IMR-90 (cell line): ENCODE measurements at regions not wholly inside any gene's neighbourhood (a gene's known extent, or its start where the extent isn't known, plus 50 kb on each side); places are given as distances from the start of the nearest gene placed in this dataset.

Experiments used
- ATAC-seq: fragments of 200-7000 bp; cut with Tn5 transposase; 2 replicates; pipeline ENCODE4 v1.9.1; 2020; ENCODE audit warnings: low read depth, mild to moderate bottlenecking, moderate library complexity
- BruUV-seq: library from RNA; stranded (reverse); fragments of 400-500 nt; replicated peaks from 2 replicates; lab custom pipeline; 2021; lab: Mats Ljungman, UMichigan
- CTCF ChIA-PET: fragments of 300-600 bp; formaldehyde crosslinking; extraction: SDS; loops from one replicate; lab custom pipeline; 2021; ENCODE audit warnings: antibody characterized with exemption; lab: Yijun Ruan, JAX
- POLR2A ChIA-PET: fragments of 300-600 bp; sonication (Branson Sonifier 250); formaldehyde crosslinking; loops from one replicate; lab custom pipeline; 2022; ENCODE audit warnings: antibody characterized with exemption; ENCODE audit not compliant: unreplicated experiment; lab: Charles Lee
- DNase-seq: peaks from one replicate; pipeline ENCODE4 v3.0.0; 2013
- H2AFZ ChIP-seq: replicated peaks from 2 replicates; pipeline ENCODE3; 2013; ENCODE audit warnings: low read length, mild to moderate bottlenecking; ENCODE audit not compliant: poor library complexity
- H2AK5ac ChIP-seq: 2 replicates; pipeline ENCODE4 v1.6.1; 2013; ENCODE audit warnings: low read depth, low read length, inconsistent platforms
- H2AK9ac ChIP-seq: replicated peaks from 2 replicates; pipeline ENCODE3; 2013; ENCODE audit warnings: mild to moderate bottlenecking, low read depth, low read length, moderate library complexity; ENCODE audit not compliant: poor library complexity
- H2BK120ac ChIP-seq: 2 replicates; pipeline ENCODE4 v1.6.1; 2013; ENCODE audit warnings: low read depth, low read length, inconsistent platforms
- H2BK15ac ChIP-seq: 3 replicates; pipeline ENCODE4 v1.6.1; 2013; ENCODE audit warnings: low read depth, low read length, inconsistent platforms
- H2BK20ac ChIP-seq: 2 replicates; pipeline ENCODE4 v1.6.1; 2013; ENCODE audit warnings: low read depth, mild to moderate bottlenecking, inconsistent platforms, low read length, moderate library complexity
- H2BK5ac ChIP-seq: 2 replicates; pipeline ENCODE4 v1.6.1; 2013; ENCODE audit warnings: mild to moderate bottlenecking, low read depth, low read length, inconsistent platforms; ENCODE audit not compliant: poor library complexity, severe bottlenecking
- H3K14ac ChIP-seq: replicated peaks from 2 replicates; pipeline ENCODE4 v1.6.1; 2013; ENCODE audit warnings: low read depth, low read length, inconsistent platforms
- H3K18ac ChIP-seq: 2 replicates; pipeline ENCODE4 v1.6.1; 2013; ENCODE audit warnings: low read depth, low read length, control low read depth
- H3K23ac ChIP-seq: 2 replicates; pipeline ENCODE4 v1.6.1; 2013; ENCODE audit warnings: low read depth, low read length, inconsistent platforms
- H3K27ac ChIP-seq: 2 replicates; pipeline ENCODE4 v1.5.1; 2013; ENCODE audit warnings: mild to moderate bottlenecking, control low read depth, low read length; ENCODE audit not compliant: insufficient read depth
- H3K27me3 ChIP-seq: 2 replicates; pipeline ENCODE4 v1.6.1; 2013; ENCODE audit warnings: low read length; ENCODE audit not compliant: control insufficient read depth, insufficient read depth
- H3K36me3 ChIP-seq: 2 replicates; pipeline ENCODE4 v1.6.1; 2013; ENCODE audit warnings: low read length, mixed read lengths; ENCODE audit not compliant: control insufficient read depth, insufficient read depth
- H3K4ac ChIP-seq: 2 replicates; pipeline ENCODE4 v1.6.1; 2013; ENCODE audit warnings: low read depth, low read length, inconsistent platforms
- H3K4me1 ChIP-seq: 2 replicates; pipeline ENCODE4 v1.6.1; 2013; ENCODE audit warnings: low read length, mixed read lengths; ENCODE audit not compliant: control insufficient read depth, insufficient read depth
- H3K4me2 ChIP-seq: 2 replicates; pipeline ENCODE4 v1.6.1; 2013; ENCODE audit warnings: low read depth, mild to moderate bottlenecking, control low read depth, low read length, moderate library complexity
- H3K4me3 ChIP-seq: 2 replicates; pipeline ENCODE4 v1.5.1; 2013; ENCODE audit warnings: low read depth, mild to moderate bottlenecking, control low read depth, low read length, moderate library complexity; ENCODE audit not compliant: insufficient read depth
- H3K56ac ChIP-seq: 2 replicates; pipeline ENCODE4 v1.6.1; 2013; ENCODE audit warnings: low read length, inconsistent platforms; ENCODE audit not compliant: insufficient read depth; ENCODE audit errors: extremely low read depth
- H3K79me1 ChIP-seq, 2 experiments: 2 replicates each; pipeline ENCODE4 v1.6.1; 2013; ENCODE audit warnings: low read length in 2 of 2, inconsistent platforms in 1 of 2, low read depth in 1 of 2
- H3K9ac ChIP-seq: 2 replicates; pipeline ENCODE4 v1.6.1; 2013; ENCODE audit warnings: low read depth, low read length, control low read depth
- H3K9me1 ChIP-seq: 2 replicates; pipeline ENCODE4 v1.6.1; 2013; ENCODE audit warnings: low read length, inconsistent platforms; ENCODE audit not compliant: insufficient read depth
- H3K9me3 ChIP-seq: 2 replicates; pipeline ENCODE4 v1.6.1; 2013; ENCODE audit warnings: low read length; ENCODE audit not compliant: control insufficient read depth, insufficient read depth
- H4K20me1 ChIP-seq: 2 replicates; pipeline ENCODE4 v1.6.1; 2013; ENCODE audit warnings: low read length, inconsistent platforms; ENCODE audit not compliant: insufficient read depth
- H4K5ac ChIP-seq: 2 replicates; pipeline ENCODE4 v1.6.1; 2013; ENCODE audit warnings: mild to moderate bottlenecking, low read depth, low read length, control low read depth
- H4K8ac ChIP-seq, 2 experiments: 2 replicates each; pipeline ENCODE4 v1.6.1; 2013; ENCODE audit warnings: low read depth in 2 of 2, low read length in 2 of 2, control low read depth in 1 of 2, inconsistent platforms in 1 of 2
- H4K91ac ChIP-seq: 2 replicates; pipeline ENCODE4 v1.6.1; 2013; ENCODE audit warnings: low read depth, low read length, inconsistent platforms; ENCODE audit not compliant: insufficient read depth
- BHLHE40 ChIP-seq: fragments of 150-350 bp; IDR thresholded peaks from 2 replicates; pipeline ENCODE4 v1.6.1; 2016; ENCODE audit warnings: mild to moderate bottlenecking, low read depth, low read length
- CEBPB ChIP-seq: IDR thresholded peaks from 2 replicates; pipeline ENCODE4 v1.6.1; 2012; ENCODE audit warnings: low read depth, low read length, improper control_type of control experiment
- CHD1 ChIP-seq: IDR thresholded peaks from 2 replicates; pipeline ENCODE4 v1.6.1; 2012; ENCODE audit warnings: low read depth, low read length, improper control_type of control experiment
- CTCF ChIP-seq: conservative IDR thresholded peaks from 2 replicates; pipeline ENCODE4 v1.5.1; 2012; ENCODE audit warnings: mild to moderate bottlenecking, low read depth, low read length, improper control_type of control experiment
- FOS ChIP-seq: fragments of 150-350 bp; IDR thresholded peaks from 2 replicates; pipeline ENCODE4 v1.6.1; 2016; ENCODE audit warnings: low read depth, low read length
- MAFK ChIP-seq: IDR thresholded peaks from 2 replicates; pipeline ENCODE4 v1.6.1; 2012; ENCODE audit warnings: low read depth, low read length, improper control_type of control experiment
- MAZ ChIP-seq: IDR thresholded peaks from 2 replicates; pipeline ENCODE4 v1.6.1; 2012; ENCODE audit warnings: low read depth, mild to moderate bottlenecking, low read length, improper control_type of control experiment, moderate library complexity, borderline replicate concordance
- MXI1 ChIP-seq: IDR thresholded peaks from 2 replicates; pipeline ENCODE4 v1.6.1; 2012; ENCODE audit warnings: low read depth, mild to moderate bottlenecking, low read length, moderate library complexity, borderline replicate concordance
- NFE2L2 ChIP-seq: fragments of 150-350 bp; IDR thresholded peaks from 2 replicates; pipeline ENCODE4 v1.6.1; 2016; ENCODE audit warnings: low read depth, mild to moderate bottlenecking, low read length
- POLR2A ChIP-seq: IDR thresholded peaks from 2 replicates; pipeline ENCODE4 v1.6.1; 2012; ENCODE audit warnings: mild to moderate bottlenecking, low read depth, low read length
- RAD21 ChIP-seq: IDR thresholded peaks from 2 replicates; pipeline ENCODE4 v1.6.1; 2012; ENCODE audit warnings: low read length, improper control_type of control experiment
- RCOR1 ChIP-seq: IDR thresholded peaks from 2 replicates; pipeline ENCODE4 v1.6.1; 2012; ENCODE audit warnings: mild to moderate bottlenecking, low read length, improper control_type of control experiment; ENCODE audit not compliant: insufficient replicate concordance
- RFX5 ChIP-seq: IDR thresholded peaks from 2 replicates; pipeline ENCODE4 v1.8.0; 2012; ENCODE audit warnings: low read depth, mild to moderate bottlenecking, low read length, moderate library complexity
- SMC3 ChIP-seq: fragments of 150-350 bp; IDR thresholded peaks from 2 replicates; pipeline ENCODE4 v1.6.1; 2016; ENCODE audit warnings: low read depth, mild to moderate bottlenecking, antibody characterized with exemption, low read length, moderate library complexity
- WGBS, 2 experiments: methylation state at CpG; one replicate each; pipeline versions ENCODE4 v1.1.5 to v1.1.7; 2013; ENCODE audit warnings: missing lambda C conversion rate in 2 of 2; ENCODE audit not compliant: insufficient read length in 1 of 2; ENCODE audit errors: extremely low coverage in 2 of 2; 5-methylcytosine and 5-hydroxymethylcytosine counted together
- dilution Hi-C: fragments of 300-500 bp; cut with HindIII; formaldehyde crosslinking; loops from one replicate; pipeline ENCODE4 v1.14.3; 2018; ENCODE audit warnings: low sequenced_read_pairs; ENCODE audit not compliant: unreplicated experiment
- in situ Hi-C: fragments of 300-500 bp; cut with MboI; formaldehyde crosslinking; loops from 3 replicates; pipeline ENCODE4 v1.14.3; 2019; ENCODE audit warnings: low sequenced_read_pairs, inconsistent platforms, mixed read lengths
- intact Hi-C: fragments of 100-400 bp; cut with micrococcal nuclease; formaldehyde crosslinking; loops from 2 replicates; pipeline ENCODE4 v1.10.0; 2022
- TF ChIP-seq, protein P1 (sequence below): fragments of 150-350 bp; IDR thresholded peaks from 2 replicates; pipeline ENCODE4 v1.6.1; 2017; ENCODE audit warnings: mild to moderate bottlenecking, antibody characterized with exemption, low read length, low read depth
- TF ChIP-seq, protein P2 (sequence below): fragments of 150-350 bp; IDR thresholded peaks from 2 replicates; pipeline ENCODE4 v1.6.1; 2016; ENCODE audit warnings: low read depth, mild to moderate bottlenecking, low read length, moderate library complexity, borderline replicate concordance

DNA sequence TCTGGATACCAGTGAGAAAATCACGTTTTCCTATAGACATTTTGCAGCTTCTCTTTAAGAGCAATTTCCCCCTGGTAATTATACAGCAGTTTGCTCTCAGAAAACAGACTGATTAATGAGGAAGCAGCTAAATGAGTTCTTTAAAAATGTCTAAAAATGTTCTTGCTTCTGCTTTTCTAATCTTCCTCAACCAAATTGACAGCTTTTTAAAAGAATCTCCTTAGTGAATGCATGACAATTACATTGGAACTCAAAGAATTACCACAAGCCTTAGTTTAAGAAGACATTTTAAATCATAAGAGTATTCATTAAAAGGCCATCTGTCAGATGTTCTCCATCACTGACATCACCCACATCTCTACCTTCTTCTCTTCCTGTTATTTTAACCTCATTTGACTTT lies 135.8 kb upstream of the PLXNC1 start:
- H2AK9ac ChIP-seq: no peak overlapping the region
- intact Hi-C loops: no loop called here
- no CpG with 5 or more reads among the region's 1 CpG for WGBS, 2 experiments
- H3K18ac ChIP-seq: no peak overlapping the region
- no peaks in the 10 kb centered on the region for H3K27me3 ChIP-seq
- H3K9me3 ChIP-seq: peaks cover 10% of the 10 kb centered on the region
- H3K36me3 ChIP-seq: no peaks in the 10 kb centered on the region
- no peak overlapping the region for H3K9ac ChIP-seq
- H2BK5ac ChIP-seq: no peak overlapping the region
- no peak overlapping the region for H3K27ac ChIP-seq
- DNase-seq (no peak), ATAC-seq (no peak)
- H2AFZ ChIP-seq: no peak overlapping the region
- H2BK20ac ChIP-seq: no peak overlapping the region
- no peak overlapping the region for H3K4me2 ChIP-seq
- no peak overlapping the region for H3K14ac ChIP-seq
- ChIA-PET POLR2A (interaction anchor here (0.5 kb wide), 1 partner anchor 245 kb away, joined by 3 read pairs; no protein-coding TSS in a partner anchor), CTCF (no interaction called here)
- no TSS peak for BruUV-seq
- H2BK120ac ChIP-seq: no peak overlapping the region
- TF ChIP-seq SMC3: no peak
- no peak for TF ChIP-seq CEBPB
- no peak for TF ChIP-seq CHD1
- no peak for TF ChIP-seq BHLHE40
- TF ChIP-seq FOS: no peak
- no peak for TF ChIP-seq MXI1
- no peak for TF ChIP-seq POLR2A
- TF ChIP-seq, protein P1, sequence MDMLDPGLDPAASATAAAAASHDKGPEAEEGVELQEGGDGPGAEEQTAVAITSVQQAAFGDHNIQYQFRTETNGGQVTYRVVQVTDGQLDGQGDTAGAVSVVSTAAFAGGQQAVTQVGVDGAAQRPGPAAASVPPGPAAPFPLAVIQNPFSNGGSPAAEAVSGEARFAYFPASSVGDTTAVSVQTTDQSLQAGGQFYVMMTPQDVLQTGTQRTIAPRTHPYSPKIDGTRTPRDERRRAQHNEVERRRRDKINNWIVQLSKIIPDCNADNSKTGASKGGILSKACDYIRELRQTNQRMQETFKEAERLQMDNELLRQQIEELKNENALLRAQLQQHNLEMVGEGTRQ: no peak
- TF ChIP-seq MAFK: no peak
- TF ChIP-seq, protein P2, sequence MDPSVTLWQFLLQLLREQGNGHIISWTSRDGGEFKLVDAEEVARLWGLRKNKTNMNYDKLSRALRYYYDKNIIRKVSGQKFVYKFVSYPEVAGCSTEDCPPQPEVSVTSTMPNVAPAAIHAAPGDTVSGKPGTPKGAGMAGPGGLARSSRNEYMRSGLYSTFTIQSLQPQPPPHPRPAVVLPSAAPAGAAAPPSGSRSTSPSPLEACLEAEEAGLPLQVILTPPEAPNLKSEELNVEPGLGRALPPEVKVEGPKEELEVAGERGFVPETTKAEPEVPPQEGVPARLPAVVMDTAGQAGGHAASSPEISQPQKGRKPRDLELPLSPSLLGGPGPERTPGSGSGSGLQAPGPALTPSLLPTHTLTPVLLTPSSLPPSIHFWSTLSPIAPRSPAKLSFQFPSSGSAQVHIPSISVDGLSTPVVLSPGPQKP: no peak
- no peak for TF ChIP-seq NFE2L2
- TF ChIP-seq RAD21: no peak
- TF ChIP-seq MAZ: no peak
- no peak for TF ChIP-seq CTCF
- no peak for TF ChIP-seq RFX5
- no peak for TF ChIP-seq RCOR1
- H3K56ac ChIP-seq: no peak overlapping the region
- no peaks in the 10 kb centered on the region for H3K9me1 ChIP-seq
- no peak overlapping the region for H3K23ac ChIP-seq
- no peak overlapping the region for H3K4me3 ChIP-seq
- no peaks in the 10 kb centered on the region for H4K20me1 ChIP-seq
- H2AK5ac ChIP-seq: no peak overlapping the region
- H2BK15ac ChIP-seq: no peak overlapping the region
- H4K8ac ChIP-seq: no peak overlapping the region
- H3K4ac ChIP-seq: no peak overlapping the region
- no peak overlapping the region for H4K91ac ChIP-seq
- H3K79me1 ChIP-seq: no peaks in the 10 kb centered on the region
- dilution Hi-C loops: no loop called here
- H4K5ac ChIP-seq: no peak overlapping the region
- in situ Hi-C loops: no loop called here
- H3K4me1 ChIP-seq: no peaks in the 10 kb centered on the region
